HCEC 1CT (cell line): ENCODE measurements at regions not wholly inside any gene's neighbourhood (a gene's known extent, or its start where the extent isn't known, plus 50 kb on each side); places are given as distances from the start of the nearest gene placed in this dataset.

Experiments used
- DNase-seq: peaks from one replicate; pipeline ENCODE4 v3.0.0-alpha.2; 2017

GRCh38 chr2:198325359-198325758 lies 521.0 kb downstream of the PLCL1 start:
- no peak for DNase-seq

DNA sequence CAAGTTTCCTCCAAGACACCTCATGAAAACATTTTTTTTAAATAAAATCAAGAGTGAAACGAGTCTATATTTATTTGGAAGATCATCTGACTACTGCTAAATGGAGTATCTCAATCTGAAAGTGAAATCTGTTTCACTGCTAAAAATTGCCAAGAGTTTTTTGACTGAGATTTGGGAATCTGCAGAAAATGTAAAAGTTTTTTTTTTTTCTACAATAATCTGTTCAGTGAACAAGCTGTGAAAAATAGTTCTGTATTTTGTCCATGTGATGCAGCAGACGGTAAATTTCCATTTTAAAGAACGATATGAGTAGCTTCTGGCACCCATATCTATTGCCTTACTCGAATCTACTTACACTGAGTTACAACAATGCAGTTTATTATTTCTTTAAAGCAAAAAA lies 519.7 kb downstream of the PLCL1 start:
- DNase-seq = no peak

DNA sequence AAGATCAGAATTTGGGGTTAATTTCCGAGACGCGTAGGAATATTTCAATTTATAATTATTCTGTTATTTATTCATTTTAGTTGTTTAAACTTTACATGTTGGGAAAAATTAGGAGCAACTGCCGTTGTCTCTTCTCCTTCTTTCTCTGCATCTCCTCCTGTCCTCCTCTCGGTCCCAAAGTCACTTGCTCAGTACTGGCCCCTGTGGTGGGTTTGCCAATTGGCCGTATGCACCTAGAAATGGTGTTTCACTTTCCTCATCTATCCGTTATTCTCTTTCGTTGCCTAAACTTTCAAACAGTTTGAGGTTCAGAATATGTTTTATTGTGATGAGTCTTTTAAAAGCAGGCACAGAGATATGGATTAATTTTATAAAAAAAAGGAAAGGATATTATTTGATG lies 517.9 kb downstream of the PLCL1 start:
- no peak for DNase-seq

- DNase-seq = no peak
These were observed 517.2 kb downstream of the PLCL1 start for GRCh38 chr2:198321522-198322088.

DNA sequence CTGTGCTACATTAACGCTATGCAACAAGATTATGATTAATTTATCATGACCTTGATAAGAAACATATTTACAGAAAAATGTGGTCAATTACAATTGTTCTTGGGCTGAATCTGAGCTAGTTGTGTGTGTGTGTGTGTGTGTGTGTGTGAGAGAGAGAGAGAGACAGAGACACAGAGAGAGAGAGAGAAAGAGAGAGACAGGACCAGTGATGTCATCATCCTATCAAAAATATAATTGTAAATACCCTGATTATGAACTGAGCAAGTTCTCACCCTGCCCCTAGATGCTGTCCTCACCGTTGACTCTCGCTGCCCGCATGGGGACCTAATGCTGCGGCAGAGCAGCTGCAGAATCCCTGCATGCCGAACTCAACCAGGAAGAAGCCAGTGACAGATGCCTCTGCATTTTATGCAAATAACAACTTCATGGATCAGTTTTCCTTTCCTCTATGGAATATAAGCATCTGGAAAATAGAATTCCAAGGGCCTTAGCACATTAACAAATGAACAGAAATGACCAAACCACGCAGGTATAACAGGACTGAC lies 512.5 kb downstream of the PLCL1 start:
- no peak for DNase-seq

DNA sequence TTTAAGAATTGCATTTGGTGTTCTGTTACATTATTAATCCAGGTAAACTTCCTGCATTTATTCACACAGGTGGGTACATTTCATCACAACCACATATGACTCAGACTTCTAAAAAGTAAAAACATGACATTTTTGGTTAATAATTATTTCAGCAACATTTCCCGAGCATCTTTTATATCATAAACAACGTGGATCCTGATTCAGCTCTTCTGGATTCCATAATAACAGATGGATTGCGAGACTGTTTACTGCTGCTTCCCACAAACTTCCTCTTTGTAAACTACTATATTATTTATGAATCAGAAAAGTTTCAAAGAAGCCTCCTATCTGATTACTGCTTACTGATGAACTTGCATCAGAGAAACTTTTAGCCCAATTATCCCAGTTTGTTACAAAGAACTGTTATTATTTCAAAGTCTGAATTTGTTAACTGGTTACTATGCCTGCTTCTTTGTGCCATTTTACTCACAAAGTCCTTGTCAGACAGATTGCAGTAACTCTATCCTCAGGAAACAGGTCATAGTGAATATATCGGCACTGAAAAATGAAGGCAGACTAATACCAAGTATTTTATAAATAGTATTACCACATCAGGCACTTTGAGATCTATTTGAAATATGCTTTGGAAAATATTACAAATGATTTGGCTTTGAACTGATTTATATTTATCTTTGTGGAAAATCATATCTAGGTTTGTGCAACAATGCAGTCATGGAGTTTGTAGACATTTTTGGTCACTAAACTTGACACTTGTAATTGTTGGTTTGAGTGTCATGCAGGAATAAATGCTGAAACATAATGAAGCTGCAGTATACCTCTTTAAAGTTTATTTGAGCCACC lies 511.6 kb downstream of the PLCL1 start:
- peak; percentile 64 for DNase-seq

- peak; percentile 63 for DNase-seq
These were observed 510.3 kb downstream of the PLCL1 start for GRCh38 chr2:198314559-198315153.

DNA sequence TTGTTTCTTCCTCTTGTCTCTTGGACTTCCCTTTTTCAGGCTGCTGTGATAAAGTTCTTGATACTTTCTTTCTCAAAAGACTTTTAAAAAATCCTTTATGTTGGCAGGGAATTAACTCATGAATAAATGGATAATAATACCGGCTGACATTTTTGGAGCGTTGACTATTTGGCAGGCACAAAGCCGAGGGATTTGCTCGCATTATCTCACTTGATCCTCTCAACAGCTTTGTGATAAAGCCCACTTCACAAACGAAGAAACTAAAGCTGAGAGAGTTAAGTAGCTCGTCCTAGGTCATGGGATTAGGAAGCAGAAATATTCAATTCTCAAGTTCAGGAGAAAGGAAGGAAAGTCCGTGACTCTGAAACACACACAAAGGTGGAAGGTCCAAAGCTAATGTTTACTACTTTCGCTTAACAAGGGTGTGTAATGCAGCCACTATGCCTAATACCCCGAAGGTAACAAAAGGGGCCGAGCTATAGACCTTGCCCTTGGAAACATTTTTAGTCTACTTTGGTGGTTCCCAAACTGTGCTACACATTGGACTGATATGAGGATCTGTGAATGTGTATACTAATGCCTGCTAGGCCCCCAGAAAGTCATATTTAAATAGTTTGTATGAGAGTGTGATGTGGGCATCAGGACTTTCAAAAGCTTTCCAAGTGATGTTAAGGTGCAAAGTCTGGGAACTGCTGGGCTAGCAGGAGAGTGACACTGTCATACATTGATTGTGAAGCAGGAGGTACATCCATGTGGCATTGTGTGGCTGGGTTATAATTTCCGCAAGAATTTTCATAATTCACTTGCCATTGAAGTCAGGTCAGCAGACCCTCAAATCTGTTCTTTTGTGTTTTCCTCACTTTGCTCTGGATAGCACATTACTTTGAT lies 508.4 kb downstream of the PLCL1 start:
- no peak for DNase-seq

GRCh38 chr2:198311020-198311419 lies 506.6 kb downstream of the PLCL1 start:
- no peak for DNase-seq

DNA sequence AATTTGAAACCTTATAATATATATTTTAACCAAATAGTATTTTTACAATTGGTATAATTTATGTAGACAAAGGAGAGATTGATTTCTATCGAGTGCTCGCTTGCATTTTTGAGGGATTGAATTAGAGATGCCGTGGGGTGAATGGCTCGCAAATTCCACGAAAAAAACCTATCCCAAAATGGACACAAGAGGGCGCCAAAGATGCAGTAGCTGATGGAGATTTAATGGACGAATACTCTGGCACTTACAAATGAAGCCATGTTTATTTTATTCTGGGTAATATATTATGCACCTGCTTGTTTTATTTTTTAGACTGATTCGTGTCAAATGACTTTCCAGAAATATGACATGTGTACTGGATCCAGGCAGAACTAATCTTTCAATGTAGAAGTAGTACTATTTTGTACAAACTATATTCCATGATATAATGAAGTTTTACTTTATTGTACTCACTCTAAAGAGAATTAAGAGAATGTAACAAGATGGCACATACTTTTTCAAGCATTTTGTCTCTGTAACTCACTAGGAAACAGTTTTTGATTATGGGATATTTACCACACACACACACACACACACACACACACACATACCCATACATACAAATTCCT lies 505.4 kb downstream of the PLCL1 start:
- peak; percentile 32 for DNase-seq

DNA sequence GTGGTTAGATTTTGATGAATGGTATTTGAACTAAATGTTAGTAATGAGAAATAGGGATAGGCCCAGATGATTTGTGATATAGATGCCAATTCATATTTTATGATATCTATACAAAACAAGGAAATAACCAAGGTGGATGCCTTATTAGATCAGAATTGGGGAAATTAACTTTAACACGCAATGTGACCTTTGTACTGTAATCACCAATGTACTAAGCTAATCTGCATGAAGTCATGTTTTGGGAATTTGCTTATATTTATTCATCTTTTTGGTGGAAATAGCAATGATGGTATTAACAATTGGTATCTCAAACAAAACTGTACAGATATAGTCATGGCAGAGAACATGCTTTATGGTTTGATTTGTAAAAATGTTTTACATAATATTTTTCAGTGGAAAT lies 504.7 kb downstream of the PLCL1 start:
- no peak for DNase-seq

DNA sequence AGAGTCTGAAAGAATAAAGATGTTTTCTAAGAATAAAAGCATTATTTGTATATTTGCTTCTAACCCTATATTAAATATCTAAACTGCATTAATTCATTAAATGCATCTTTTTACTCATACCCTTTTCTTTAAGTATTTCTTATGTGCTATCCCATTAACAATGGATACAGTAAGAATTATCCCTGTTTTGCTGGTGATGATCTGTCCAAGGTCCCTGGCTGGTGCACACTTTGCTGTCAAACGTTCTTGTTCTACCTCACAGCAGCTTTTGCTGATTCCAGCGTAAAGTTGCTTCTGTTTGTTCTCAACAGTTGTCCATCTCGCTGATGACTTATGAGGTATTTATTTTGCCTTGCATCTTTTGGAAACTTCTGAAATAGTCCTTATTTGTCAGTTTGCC lies 504.0 kb downstream of the PLCL1 start:
- DNase-seq = no peak

DNA sequence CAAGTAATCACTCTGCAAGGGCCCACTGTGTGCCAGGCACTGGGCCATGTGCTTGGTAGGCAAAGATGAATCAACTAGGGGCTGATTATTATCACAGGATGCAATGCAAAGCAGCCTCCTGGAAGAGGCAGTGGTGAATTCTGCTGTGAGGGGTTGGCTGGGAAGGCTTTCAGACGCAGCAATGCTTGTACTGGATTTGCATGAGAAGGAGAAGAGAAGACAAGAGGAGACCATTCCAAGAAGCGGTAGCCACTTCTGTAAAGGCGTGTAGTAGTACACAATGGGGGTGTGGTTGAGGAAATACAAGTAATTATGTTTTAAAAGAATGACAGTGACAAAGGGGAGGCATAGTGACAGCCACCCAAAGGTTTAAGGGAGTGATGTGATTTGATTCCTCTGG lies 502.7 kb downstream of the PLCL1 start:
- DNase-seq = no peak

DNA sequence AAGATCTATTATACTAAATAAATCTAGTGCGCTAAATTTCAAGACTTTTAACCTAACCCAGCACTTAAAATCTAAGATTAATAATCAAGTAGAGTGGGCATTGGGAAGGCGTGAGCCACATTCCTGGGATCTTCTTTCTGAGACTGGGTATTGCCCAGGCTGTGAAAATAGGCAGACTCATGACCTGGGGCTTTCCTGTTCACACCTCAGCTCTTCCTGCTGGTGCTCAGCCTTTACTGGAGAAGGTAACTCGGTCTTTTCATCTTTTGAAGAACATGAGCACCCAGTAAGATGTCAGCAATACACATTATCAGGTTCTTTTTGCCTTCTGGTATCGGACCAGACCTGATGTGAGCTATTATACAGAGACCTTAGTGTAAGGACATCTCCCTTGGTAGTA lies 500.5 kb downstream of the PLCL1 start:
- no peak for DNase-seq

DNA sequence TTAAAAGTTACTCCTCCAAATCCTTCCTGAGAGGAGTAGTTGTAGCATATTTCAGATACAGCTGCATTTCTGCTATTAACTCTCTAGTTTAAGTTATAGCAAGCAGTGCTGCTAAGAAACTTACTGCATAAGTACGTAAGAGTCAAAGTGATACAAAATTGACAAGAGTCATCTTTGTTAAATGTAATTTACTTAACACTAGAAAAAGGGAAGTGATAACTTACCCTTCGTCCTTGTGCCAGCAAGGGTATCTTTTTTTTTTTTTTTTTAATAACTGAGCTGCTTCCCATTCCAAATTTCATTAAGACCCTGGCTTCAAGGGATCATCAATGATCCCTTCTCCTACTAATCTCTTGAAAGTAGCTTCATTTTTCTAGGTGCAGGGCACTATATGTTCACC lies 493.0 kb downstream of the PLCL1 start:
- no peak for DNase-seq

GRCh38 chr2:198296665-198297308 lies 492.4 kb downstream of the PLCL1 start:
- peak; percentile 41 for DNase-seq

DNA sequence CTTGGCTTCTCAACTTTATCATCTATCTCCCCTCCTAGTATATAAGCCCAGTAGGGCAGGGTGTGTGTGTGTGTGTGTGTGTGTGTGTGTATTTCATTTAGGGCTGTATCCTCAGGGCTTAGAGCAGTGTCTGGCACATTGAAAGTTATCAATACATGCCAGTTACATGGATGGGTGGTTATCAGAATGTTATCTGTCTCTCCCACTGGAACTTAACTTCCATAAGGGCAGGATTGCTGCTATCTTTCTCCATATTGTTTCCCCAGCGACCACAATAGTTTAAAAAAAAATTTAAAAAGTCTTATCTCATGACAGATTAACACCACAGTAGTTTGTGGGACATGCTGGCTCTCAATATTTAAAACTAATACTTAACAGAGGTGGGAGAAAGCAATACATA lies 488.9 kb downstream of the PLCL1 start:
- DNase-seq = no peak

GRCh38 chr2:198289811-198290210 lies 485.4 kb downstream of the PLCL1 start:
- DNase-seq = no peak

DNA sequence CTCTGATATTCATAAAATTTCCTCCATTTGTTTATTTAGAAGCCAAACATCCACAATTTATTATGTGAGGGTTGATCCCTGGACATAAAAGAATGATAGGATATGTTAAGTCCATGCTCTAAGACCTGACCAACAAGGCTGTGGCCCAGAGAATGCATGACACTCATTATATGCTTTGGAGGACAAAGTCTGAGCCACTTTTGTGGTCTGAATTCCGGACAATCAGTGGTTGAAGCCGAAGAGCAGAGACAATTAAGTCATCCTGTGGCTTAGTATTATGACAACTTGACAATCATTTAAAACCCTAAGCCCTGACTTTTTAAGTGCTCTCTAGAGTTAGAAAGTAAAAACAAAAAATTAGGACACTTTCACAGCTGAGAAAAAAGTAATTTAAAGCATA lies 483.3 kb downstream of the PLCL1 start:
- DNase-seq = no peak

DNA sequence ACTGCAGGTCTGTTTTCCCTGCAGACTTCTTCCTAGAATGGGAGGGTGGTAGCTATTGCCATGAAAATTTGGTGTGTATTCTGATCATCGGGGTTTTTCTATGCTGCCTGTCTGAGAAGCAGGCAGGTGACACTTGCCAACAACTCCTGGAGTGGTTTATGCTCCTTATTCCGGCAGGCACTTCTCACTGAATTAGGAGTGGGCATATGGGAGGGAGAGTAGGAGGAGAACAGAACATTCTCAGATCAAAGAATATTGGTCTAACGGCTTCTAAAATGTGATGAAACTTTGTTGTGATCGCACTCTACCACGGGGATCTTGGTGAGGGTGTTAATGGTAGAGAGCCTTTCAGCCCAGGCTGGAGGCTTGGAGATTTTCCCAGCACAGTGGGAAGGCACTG lies 480.8 kb downstream of the PLCL1 start:
- DNase-seq = no peak

- DNase-seq = peak; percentile 14
These were observed 478.8 kb downstream of the PLCL1 start for GRCh38 chr2:198283146-198283545.

GRCh38 chr2:198282061-198282460 lies 477.7 kb downstream of the PLCL1 start:
- no peak for DNase-seq
